Activated naive CD4-positive, alpha-beta T cell treated with anti-CD3 and anti-CD28 coated beads, Interleukin-2, amount 50 U/mL, for 16 hours (primary cell): ENCODE measurements at regions not wholly inside any gene's neighbourhood (a gene's known extent, or its start where the extent isn't known, plus 50 kb on each side); places are given as distances from the start of the nearest gene placed in this dataset.
"Not testable (repeated sequence)": the region's sequence is repeated elsewhere in the genome, so short reads cannot be mapped to it uniquely, and the experiment has no call there.

Experiments used
- DNase-seq: peaks from one replicate; pipeline ENCODE4 v3.0.0-alpha.2; 2020

- DNase-seq = no peak
These were observed 394.7 kb downstream of the TFEC start for GRCh38 chr7:115635876-115636275.

- no peak for DNase-seq
These were observed 395.2 kb downstream of the TFEC start for GRCh38 chr7:115635376-115635775.

DNA sequence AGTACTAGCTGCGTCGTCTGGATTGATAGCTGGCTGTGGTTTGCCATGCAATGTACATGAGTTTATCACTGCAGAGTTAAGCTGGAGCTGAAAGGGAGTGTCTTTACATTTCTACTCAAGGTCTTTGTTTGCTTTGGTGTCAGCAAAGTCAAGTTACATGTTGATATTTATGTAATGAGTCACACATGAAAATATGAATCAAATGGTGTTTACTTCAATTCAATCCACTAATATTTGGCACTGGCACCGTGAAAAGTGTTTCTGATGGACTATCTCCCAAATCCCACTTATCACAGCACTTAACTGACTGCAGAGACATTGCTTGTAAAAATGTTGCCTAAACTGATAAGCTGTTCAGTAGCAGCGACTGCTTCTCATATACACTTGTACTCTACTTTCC, 395.9 kb downstream of the TFEC start:
- no peak for DNase-seq

DNA sequence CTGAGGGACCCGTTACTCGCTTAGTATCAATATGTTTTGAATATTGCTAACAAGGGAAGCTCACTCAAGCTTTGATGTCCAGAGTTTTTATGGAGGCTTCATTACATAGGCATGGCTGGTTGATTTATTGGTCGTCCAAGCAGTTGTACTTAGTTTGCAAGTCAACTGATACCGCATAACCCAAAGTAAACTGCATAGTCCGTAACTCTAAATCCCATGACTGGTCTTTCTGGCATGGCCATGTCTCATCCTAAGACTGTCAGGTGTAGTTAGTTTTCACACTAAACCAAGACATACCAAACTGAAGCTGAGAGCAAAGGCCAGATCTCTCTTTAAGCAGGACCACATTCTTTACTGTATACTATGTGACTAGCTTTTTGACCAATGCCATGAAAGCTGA, 397.9 kb downstream of the TFEC start:
- DNase-seq = no peak

GRCh38 chr7:115631782-115632181, 398.8 kb downstream of the TFEC start:
- DNase-seq = no peak

- DNase-seq = no peak
These were observed 400.5 kb downstream of the TFEC start for GRCh38 chr7:115630049-115630448.

GRCh38 chr7:115618676-115619075, 411.9 kb downstream of the TFEC start:
- DNase-seq = no peak

- no peak for DNase-seq
These were observed 416.7 kb downstream of the TFEC start for GRCh38 chr7:115613836-115614235.

- DNase-seq = no peak
These were observed 427.1 kb downstream of the TFEC start for GRCh38 chr7:115603416-115603815.

DNA sequence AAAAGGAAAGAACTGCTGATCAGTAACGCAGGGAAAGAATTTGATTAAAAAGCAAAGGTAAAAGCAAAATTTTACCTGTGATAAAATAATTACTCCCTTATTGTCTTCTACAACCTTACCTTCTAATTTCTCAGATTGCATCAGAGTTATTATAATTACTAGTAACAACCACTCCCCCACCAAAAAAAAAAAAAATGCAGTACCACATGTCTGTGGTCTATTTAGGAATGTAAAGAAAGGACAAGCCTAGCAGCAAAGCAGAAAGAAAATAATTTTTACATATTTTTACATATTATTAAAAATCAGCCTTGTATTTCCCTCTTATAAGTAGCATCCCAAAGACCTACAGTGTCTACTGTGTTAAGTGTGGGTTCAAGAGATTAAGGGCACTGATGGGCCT, 430.4 kb downstream of the TFEC start:
- no peak for DNase-seq

GRCh38 chr7:115599184-115599583, 431.4 kb downstream of the TFEC start:
- DNase-seq = not testable (repeated sequence)

DNA sequence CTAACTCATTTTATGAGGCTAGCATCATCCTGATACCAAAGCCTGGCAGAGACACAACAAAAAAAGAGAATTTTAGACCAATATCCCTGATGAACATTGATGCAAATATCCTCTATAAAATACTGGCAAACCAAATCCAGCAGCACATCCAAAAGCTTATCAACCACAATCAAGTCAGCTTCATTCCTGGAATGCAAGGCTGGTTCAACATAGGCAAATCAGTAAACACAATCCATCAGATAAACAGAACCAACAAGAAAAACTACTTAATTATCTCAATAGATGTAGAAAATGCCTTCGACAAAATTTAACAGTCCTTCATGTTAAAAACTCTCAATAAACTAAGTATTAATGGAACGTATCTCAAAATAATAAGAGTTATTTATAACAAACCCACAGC, 433.3 kb downstream of the TFEC start:
- DNase-seq = not testable (repeated sequence)

DNA sequence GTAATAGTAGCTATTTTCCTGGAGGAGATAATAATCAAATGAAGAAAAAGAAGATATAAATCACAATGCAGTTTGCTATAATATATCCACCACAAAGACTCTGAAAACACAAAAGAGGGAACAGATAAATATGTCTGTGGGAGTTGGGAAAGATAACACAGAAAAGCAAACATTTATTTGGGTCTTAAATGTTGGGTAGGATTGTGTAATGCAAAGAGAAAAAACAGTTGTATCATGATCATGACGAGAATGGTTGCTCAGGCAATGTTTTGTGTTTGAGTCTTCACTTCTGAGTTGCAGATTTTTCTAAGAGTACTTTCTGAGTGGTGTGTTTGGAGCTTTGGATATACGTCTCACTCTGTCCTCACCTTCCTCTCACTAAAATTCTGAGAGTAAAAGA, 437.5 kb downstream of the TFEC start:
- DNase-seq = no peak

GRCh38 chr7:115585015-115585718, 445.4 kb downstream of the TFEC start:
- no peak for DNase-seq

GRCh38 chr7:115582956-115583355, 447.6 kb downstream of the TFEC start:
- no peak for DNase-seq

GRCh38 chr7:115578576-115578975, 452.0 kb downstream of the TFEC start:
- no peak for DNase-seq

DNA sequence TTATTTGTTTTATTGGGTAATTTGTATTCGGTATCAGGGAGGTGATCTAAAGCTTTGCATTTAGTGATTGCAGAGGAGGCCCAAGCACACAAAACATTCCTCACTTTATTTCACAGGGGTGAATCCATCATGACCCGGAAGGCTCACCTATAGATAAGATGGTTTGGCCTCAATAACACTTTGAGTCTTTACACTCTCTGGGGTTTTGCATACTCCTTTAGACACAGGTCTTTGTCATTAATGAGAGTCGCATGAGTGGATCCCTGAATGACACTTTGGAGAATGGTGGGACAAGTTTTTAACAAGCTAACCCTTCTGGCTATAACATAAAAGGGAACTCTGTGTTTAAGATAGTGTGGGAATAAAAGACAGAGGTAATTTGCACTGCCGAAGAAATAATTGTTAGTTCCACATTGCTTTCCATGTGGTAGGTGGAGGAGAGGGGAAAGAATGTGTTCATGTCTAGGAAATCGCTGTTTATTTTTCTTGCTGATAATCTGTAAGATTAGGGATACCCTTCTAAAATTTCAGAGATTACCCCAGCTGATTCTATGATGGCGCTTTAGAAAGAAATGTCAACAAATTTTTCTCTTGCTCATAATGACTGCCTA, 455.8 kb downstream of the TFEC start:
- DNase-seq = no peak

DNA sequence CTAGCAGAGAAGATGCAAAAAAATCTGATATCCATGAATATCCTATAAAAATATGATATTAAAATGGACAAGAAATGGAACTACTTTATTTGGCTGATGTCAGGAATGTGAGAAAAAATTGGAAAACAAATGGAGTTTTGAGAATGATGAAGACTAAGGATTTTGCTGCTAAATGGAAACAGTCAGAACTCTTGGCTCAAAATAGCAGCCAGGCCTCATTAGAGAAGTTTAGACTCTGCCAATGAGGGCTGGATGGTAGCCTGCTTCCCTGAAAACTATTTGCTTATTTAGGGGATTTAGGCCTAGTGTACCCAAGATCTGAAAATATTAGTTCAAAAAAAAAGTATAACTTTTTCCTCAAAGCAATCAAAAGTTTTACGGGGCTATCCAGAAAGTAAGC, 458.5 kb downstream of the TFEC start:
- no peak for DNase-seq

GRCh38 chr7:115561335-115562110, 469.0 kb downstream of the TFEC start:
- no peak for DNase-seq

GRCh38 chr7:115559877-115560276, 470.7 kb downstream of the TFEC start:
- no peak for DNase-seq

DNA sequence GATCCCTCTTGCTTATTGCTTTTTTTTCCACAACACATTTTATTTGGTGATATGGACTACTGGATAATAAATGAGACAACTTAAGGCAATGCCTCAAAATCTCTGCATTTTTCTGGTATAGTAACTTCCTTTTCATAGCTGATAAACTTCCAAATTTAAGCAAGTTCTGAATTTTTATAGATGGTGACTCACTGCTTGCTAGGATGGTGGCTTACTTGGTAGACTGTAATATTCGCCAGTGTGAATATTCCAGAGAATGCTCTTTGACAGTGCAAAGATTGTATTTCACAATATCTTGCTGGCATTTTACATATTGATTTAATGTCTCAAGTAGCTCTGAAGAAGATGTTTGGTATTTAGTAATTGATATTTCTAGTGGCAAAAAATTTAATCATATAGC, 472.4 kb downstream of the TFEC start:
- DNase-seq = no peak

- DNase-seq = not testable (repeated sequence)
These were observed 473.3 kb downstream of the TFEC start for GRCh38 chr7:115557296-115557695.

DNA sequence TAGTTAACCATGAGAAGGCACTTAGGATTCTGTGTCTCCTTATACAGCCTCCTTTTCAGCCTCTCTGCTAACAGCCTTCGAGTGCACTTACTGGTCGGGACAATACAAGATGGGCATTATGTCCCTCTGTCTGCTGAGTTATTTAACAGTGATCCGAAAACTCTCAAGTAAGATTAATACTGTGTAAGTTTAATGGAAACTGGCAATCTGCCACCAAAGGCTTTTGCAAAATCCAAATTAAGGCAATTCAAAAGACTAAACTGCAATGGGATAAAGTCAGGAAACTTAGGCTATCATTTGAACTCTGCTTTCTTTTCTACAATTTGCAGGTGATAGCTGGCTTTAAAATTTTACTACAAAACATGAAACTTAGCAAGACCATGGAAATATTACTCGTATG, 477.8 kb downstream of the TFEC start:
- DNase-seq = no peak

DNA sequence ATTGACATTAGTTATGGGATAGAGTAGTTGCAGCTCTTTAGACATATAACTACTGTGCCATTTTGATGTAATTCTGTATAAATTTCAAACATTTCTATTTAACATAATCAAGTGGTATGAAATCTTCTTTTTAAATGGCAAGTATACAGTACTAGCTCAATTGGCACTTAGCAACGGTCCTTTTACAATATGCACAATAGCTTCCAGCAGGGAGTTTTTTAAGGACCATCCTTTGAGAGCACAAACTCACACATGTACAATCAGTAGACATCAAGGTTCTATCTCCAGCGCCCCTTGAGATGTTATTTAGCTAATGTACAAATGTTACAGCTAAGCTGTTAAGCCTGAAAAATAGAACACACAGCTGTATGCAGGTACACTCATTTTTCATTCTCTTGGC, 480.7 kb downstream of the TFEC start:
- DNase-seq = no peak
